OCI-LY1 (cell line): ENCODE measurements at regions not wholly inside any gene's neighbourhood (a gene's known extent, or its start where the extent isn't known, plus 50 kb on each side); places are given as distances from the start of the nearest gene placed in this dataset.

Experiments used
- H2AFZ ChIP-seq: fragments of 200-600 bp; sonication (generic), shearing (Covaris generic); 2 replicates; pipeline ENCODE4 v1.6.0; 2014; ENCODE audit warnings: antibody characterized with exemption, mild to moderate bottlenecking, low read length
- H3F3A ChIP-seq: fragments of 200-600 bp; sonication (generic), shearing (Covaris generic); 2 replicates; pipeline ENCODE4 v1.6.0; 2014; ENCODE audit warnings: mild to moderate bottlenecking, antibody characterized with exemption, low read length, moderate library complexity; ENCODE audit not compliant: insufficient read depth
- H3K27ac ChIP-seq: fragments of 200-600 bp; sonication (generic); 2 replicates; pipeline ENCODE4 v1.5.1; 2014; ENCODE audit warnings: low read length, mixed run types, mild to moderate bottlenecking, low read depth; ENCODE audit not compliant: poor library complexity, severe bottlenecking
- H3K27me3 ChIP-seq: fragments of 200-600 bp; sonication (generic); 2 replicates; pipeline ENCODE4 v1.6.0; 2014; ENCODE audit warnings: antibody characterized with exemption, mild to moderate bottlenecking, low read length, moderate library complexity; ENCODE audit not compliant: insufficient read depth
- H3K36me3 ChIP-seq: fragments of 200-600 bp; sonication (generic); 2 replicates; pipeline ENCODE4 v1.6.1; 2014; ENCODE audit warnings: mild to moderate bottlenecking, antibody characterized with exemption, low read length, moderate library complexity, mixed read lengths; ENCODE audit not compliant: insufficient read depth
- H3K4me1 ChIP-seq: fragments of 200-600 bp; sonication (generic); 2 replicates; pipeline ENCODE4 v1.5.1; 2014; ENCODE audit warnings: mild to moderate bottlenecking, low read length, moderate library complexity; ENCODE audit not compliant: insufficient read depth, severe bottlenecking
- H3K4me2 ChIP-seq: fragments of 200-600 bp; sonication (generic), shearing (Covaris generic); 2 replicates; pipeline ENCODE4 v1.6.1; 2014; ENCODE audit warnings: low read length
- H3K4me3 ChIP-seq: fragments of 200-600 bp; sonication (generic); 2 replicates; pipeline ENCODE4 v1.5.1; 2014; ENCODE audit warnings: low read length, low read depth, mild to moderate bottlenecking, mixed read lengths; ENCODE audit not compliant: poor library complexity, severe bottlenecking
- H3K79me2 ChIP-seq: fragments of 200-600 bp; shearing (Covaris generic); 2 replicates; pipeline ENCODE4 v1.6.1; 2016; ENCODE audit warnings: mixed run types, low read length, mixed read lengths; ENCODE audit not compliant: insufficient read depth
- H3K9ac ChIP-seq: fragments of 200-600 bp; sonication (generic), shearing (Covaris generic); 2 replicates; pipeline ENCODE4 v1.6.1; 2014; ENCODE audit warnings: mild to moderate bottlenecking, low read length, mixed read lengths
- H3K9me2 ChIP-seq: fragments of 200-600 bp; sonication (generic), shearing (Covaris generic); 2 replicates; pipeline ENCODE4 v1.6.1; 2014; ENCODE audit warnings: low read depth, mild to moderate bottlenecking, low read length, mixed read lengths
- H3K9me3 ChIP-seq: fragments of 200-600 bp; shearing (Covaris generic); 2 replicates; pipeline ENCODE4 v1.6.1; 2014; ENCODE audit warnings: low read length, mixed read lengths
- H4K20me1 ChIP-seq: fragments of 200-600 bp; sonication (generic), shearing (Covaris generic); 2 replicates; pipeline ENCODE4 v1.6.0; 2016; ENCODE audit warnings: mild to moderate bottlenecking, low read length; ENCODE audit not compliant: insufficient read depth
- EZH2 ChIP-seq: fragments of 200-600 bp; sonication (generic), shearing (Covaris generic); IDR thresholded peaks from 2 replicates; pipeline ENCODE4 v1.8.0; 2017; ENCODE audit warnings: borderline replicate concordance, mixed run types, mild to moderate bottlenecking, antibody characterized with exemption, low read length, moderate library complexity, mixed read lengths
- TF ChIP-seq, protein P1 (sequence below): fragments of 200-600 bp; sonication (generic), shearing (Covaris generic); IDR thresholded peaks from 2 replicates; pipeline ENCODE4 v1.5.1; 2017; ENCODE audit warnings: mild to moderate bottlenecking, antibody characterized with exemption, low read length, moderate library complexity, mixed read lengths

DNA sequence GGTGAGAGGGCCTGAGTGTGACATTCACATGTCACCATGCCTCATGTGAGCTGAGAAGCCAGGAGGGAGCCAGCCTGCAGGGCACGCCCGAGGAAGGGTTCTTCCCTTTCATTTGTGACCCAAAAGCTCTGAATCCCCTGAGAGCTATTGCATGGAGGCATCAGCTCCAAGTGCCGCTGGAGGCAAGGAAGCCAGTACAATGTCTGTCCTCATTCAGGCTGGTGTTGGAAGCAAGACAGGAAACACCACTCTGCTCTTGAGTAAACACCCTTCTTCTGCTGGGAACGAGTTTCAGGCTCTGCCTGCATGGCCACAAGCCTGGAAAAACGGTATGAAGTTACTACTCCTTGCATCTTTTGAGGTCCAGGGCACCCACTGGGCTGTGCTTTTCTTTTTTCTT, 83.8 kb upstream of the LARGE1 start:
- Histone ChIP-seq H4K20me1 (no peaks in the 10 kb centered on the region), H3K36me3 (no peaks in the 10 kb centered on the region), H3K4me2 (no peak overlapping the region)

DNA sequence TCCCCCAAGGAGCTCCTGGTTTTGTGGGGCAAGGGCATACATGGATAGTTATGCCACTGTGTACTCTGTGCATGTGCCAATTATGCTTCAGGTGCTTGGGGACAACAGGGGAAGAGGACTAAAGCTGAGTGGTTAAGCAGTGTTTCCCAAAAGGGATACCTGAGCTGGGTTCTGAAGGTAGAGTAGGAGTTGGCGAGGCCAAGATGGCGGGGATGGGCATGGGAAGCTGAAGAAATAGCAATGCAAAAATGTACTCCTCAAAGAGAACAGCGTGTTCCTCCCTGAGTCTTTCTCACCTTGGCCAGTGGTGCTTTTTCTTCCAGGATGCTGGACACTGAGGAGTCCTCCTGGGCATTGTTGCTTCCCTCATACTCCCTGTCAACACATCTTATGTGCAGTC, 90.0 kb upstream of the LARGE1 start:
- TF ChIP-seq EZH2, result no peak
- TF ChIP-seq, protein P1, sequence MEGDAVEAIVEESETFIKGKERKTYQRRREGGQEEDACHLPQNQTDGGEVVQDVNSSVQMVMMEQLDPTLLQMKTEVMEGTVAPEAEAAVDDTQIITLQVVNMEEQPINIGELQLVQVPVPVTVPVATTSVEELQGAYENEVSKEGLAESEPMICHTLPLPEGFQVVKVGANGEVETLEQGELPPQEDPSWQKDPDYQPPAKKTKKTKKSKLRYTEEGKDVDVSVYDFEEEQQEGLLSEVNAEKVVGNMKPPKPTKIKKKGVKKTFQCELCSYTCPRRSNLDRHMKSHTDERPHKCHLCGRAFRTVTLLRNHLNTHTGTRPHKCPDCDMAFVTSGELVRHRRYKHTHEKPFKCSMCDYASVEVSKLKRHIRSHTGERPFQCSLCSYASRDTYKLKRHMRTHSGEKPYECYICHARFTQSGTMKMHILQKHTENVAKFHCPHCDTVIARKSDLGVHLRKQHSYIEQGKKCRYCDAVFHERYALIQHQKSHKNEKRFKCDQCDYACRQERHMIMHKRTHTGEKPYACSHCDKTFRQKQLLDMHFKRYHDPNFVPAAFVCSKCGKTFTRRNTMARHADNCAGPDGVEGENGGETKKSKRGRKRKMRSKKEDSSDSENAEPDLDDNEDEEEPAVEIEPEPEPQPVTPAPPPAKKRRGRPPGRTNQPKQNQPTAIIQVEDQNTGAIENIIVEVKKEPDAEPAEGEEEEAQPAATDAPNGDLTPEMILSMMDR, result no peak
- Histone ChIP-seq H3F3A (no peaks in the 10 kb centered on the region), H3K9me2 (no peaks in the 10 kb centered on the region), H2AFZ (no peak overlapping the region), H3K27ac (no peak overlapping the region), H3K4me3 (no peak overlapping the region), H3K4me1 (no peaks in the 10 kb centered on the region), H3K9me3 (no peaks in the 10 kb centered on the region), H3K9ac (no peak overlapping the region), H3K27me3 (no peaks in the 10 kb centered on the region), H3K79me2 (no peaks in the 10 kb centered on the region), H3K4me2 (no peak overlapping the region), H3K36me3 (no peaks in the 10 kb centered on the region), H4K20me1 (no peaks in the 10 kb centered on the region)

More for the DNA sequence above, 83.8 kb upstream of the LARGE1 start:
- no peak overlapping the region for H3K4me3 ChIP-seq
- H3K79me2 ChIP-seq, result no peaks in the 10 kb centered on the region
- H3F3A ChIP-seq, result no peaks in the 10 kb centered on the region
- no peaks in the 10 kb centered on the region for H3K9me2 ChIP-seq
- no peak overlapping the region for H3K27ac ChIP-seq
- no peak for TF ChIP-seq EZH2
- TF ChIP-seq, protein P1, result no peak
- H3K4me1 ChIP-seq, result no peaks in the 10 kb centered on the region
- H3K9me3 ChIP-seq, result no peaks in the 10 kb centered on the region
- H3K27me3 ChIP-seq, result no peaks in the 10 kb centered on the region
- H2AFZ ChIP-seq, result no peak overlapping the region
- H3K9ac ChIP-seq, result no peak overlapping the region

DNA sequence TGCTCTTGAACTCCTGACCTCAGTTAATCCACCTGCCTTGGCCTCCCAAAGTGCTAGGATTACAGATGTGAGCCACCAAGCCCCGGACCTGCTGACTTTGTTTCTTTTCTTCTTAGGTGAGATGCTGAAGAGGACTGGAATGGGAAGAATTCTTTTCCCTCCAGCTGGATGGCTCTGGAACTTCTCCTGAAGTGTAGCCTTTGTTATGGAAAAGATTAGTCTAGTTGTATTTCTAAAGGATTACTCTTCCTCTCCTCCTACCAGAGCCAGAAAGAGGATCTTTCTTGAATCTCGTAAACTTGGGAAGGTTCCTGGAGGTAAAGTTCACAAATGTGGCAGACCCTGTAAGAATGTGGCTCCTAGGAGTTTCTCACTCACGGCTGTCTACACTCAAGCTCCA, 95.4 kb upstream of the LARGE1 start:
- Histone ChIP-seq H3K27ac (no peak overlapping the region), H2AFZ (no peak overlapping the region), H3K4me2 (no peak overlapping the region), H3K9ac (no peak overlapping the region), H3K4me3 (no peak overlapping the region), H3K9me2 (no peaks in the 10 kb centered on the region), H3F3A (no peaks in the 10 kb centered on the region), H3K9me3 (no peaks in the 10 kb centered on the region), H3K27me3 (no peaks in the 10 kb centered on the region), H3K4me1 (no peaks in the 10 kb centered on the region), H4K20me1 (no peaks in the 10 kb centered on the region), H3K36me3 (no peaks in the 10 kb centered on the region), H3K79me2 (no peaks in the 10 kb centered on the region)
- no peak for TF ChIP-seq EZH2
- TF ChIP-seq, protein P1, result no peak
